ENCODE measurements at regions not wholly inside any gene's neighbourhood (a gene's known extent, or its start where the extent isn't known, plus 50 kb on each side); places are given as distances from the start of the nearest gene placed in this dataset.
"Not testable (repeated sequence)": the region's sequence is repeated elsewhere in the genome, so short reads cannot be mapped to it uniquely, and the experiment has no call there.

DNA sequence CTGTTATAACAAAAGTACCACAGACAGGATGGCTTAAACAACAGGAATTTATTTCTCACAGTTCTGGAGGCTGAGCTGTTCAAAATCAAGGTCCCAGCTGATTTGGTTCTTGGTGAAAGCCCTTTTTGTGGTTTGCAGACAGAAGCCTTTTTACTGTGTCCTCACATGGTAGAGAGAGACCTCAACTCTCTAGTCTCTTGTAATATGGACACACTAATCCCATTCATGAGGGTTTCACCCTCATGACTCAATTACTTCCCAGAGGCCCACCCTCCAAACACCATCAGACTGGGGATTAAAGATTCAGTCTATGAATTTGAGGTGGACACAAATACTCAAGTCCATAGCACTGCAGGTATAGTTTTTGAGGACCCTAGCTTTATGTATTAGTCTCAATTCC lies 97.3 kb upstream of the WIPF3 start:
- H2BK5ac ChIP-seq (ENCODE audit: low read depth, low read length, poor library complexity, severe bottlenecking); H3K4me3 ChIP-seq (ENCODE audit: insufficient read depth in 1 of 2, low read depth in 1 of 2, low read length in 2 of 2); H4K8ac ChIP-seq (ENCODE audit: low read length); H2AFZ ChIP-seq (ENCODE audit: low read depth, low read length); H3K27ac ChIP-seq (ENCODE audit: low read length, poor library complexity, severe bottlenecking); H3K9me3 ChIP-seq (ENCODE audit: control insufficient read depth, low read length); H2BK120ac ChIP-seq (ENCODE audit: low read depth, low read length); H3K27me3 ChIP-seq (ENCODE audit: control insufficient read depth in 1 of 2, insufficient read depth in 1 of 2, low read length in 2 of 2); H3K18ac ChIP-seq (ENCODE audit: low read depth in 1 of 2, low read length in 2 of 2); H2BK15ac ChIP-seq (ENCODE audit: low read depth, poor library complexity, severe bottlenecking); H3K23ac ChIP-seq (ENCODE audit: low read length in 2 of 2); H3K14ac ChIP-seq (ENCODE audit: low read length in 2 of 2); H3K4ac ChIP-seq (ENCODE audit: low read depth in 1 of 2, low read length in 2 of 2); H4K91ac ChIP-seq (ENCODE audit: low read length); H3K79me1 ChIP-seq (replicated peaks; ENCODE audit: low read length, poor library complexity, severe bottlenecking); H2BK12ac ChIP-seq (ENCODE audit: low read length in 2 of 2); H2AK5ac ChIP-seq (ENCODE audit: low read length, severe bottlenecking); H3K9ac ChIP-seq (ENCODE audit: low read length); DNase-seq; H3K4me2 ChIP-seq (ENCODE audit: low read length, poor library complexity, severe bottlenecking); H3K36me3 ChIP-seq (ENCODE audit: control insufficient read depth in 1 of 2, insufficient read depth in 2 of 2, low read depth in 1 of 2, low read length in 2 of 2); H3K4me1 ChIP-seq (ENCODE audit: control insufficient read depth, insufficient read depth, low read depth, low read length): not testable (repeated sequence)

GRCh38 chr7:29723127-29723526 lies 83.2 kb upstream of the WIPF3 start:
- not testable (repeated sequence) for H3K36me3 ChIP-seq (ENCODE audit: control insufficient read depth in 1 of 2, insufficient read depth in 2 of 2, low read depth in 1 of 2, low read length in 2 of 2); H3K4me2 ChIP-seq (ENCODE audit: low read length, poor library complexity, severe bottlenecking); H3K9me3 ChIP-seq (ENCODE audit: control insufficient read depth, low read length); H3K14ac ChIP-seq (ENCODE audit: low read length in 2 of 2); H2AFZ ChIP-seq (ENCODE audit: low read depth, low read length); H3K27me3 ChIP-seq (ENCODE audit: control insufficient read depth in 1 of 2, insufficient read depth in 1 of 2, low read length in 2 of 2); H3K23ac ChIP-seq (ENCODE audit: low read length in 2 of 2); H3K9ac ChIP-seq (ENCODE audit: low read length); H2BK15ac ChIP-seq (ENCODE audit: low read depth, poor library complexity, severe bottlenecking); H3K4ac ChIP-seq (ENCODE audit: low read depth in 1 of 2, low read length in 2 of 2); H4K91ac ChIP-seq (ENCODE audit: low read length); H2BK120ac ChIP-seq (ENCODE audit: low read depth, low read length); H3K79me1 ChIP-seq (replicated peaks; ENCODE audit: low read length, poor library complexity, severe bottlenecking); H2BK12ac ChIP-seq (ENCODE audit: low read length in 2 of 2); H2AK5ac ChIP-seq (ENCODE audit: low read length, severe bottlenecking); H2BK5ac ChIP-seq (ENCODE audit: low read depth, low read length, poor library complexity, severe bottlenecking); H3K18ac ChIP-seq (ENCODE audit: low read depth in 1 of 2, low read length in 2 of 2); H3K4me1 ChIP-seq (ENCODE audit: control insufficient read depth, insufficient read depth, low read depth, low read length); H4K8ac ChIP-seq (ENCODE audit: low read length)
- peak overlapping the region in 1 of 2 experiments; percentile 47 for H3K4me3 ChIP-seq (ENCODE audit: insufficient read depth in 1 of 2, low read depth in 1 of 2, low read length in 2 of 2)
- WGBS, result 0% methylated on average over 5 of the region's 8 CpGs
- peak; percentile 90 for DNase-seq
- peak overlapping the region; percentile 94 for H3K27ac ChIP-seq (ENCODE audit: low read length, poor library complexity, severe bottlenecking)

DNA sequence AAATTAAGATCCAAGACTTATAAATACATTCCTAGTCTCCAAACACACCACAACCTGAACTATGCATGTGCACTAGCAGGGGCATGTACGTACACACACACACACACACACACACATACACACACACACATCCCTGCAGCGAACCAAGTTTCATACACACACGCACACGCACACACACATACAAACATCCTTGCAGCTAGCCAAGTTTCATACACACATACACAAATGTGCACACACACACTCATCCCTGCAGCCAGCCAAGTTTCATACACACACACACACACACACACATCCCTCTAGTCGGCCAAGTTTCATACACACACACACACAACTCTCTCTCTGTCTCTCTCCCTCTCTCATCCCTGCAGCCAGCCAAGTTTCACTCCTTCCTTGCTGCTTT lies 82.7 kb upstream of the WIPF3 start:
- WGBS, result 31% methylated on average over 5 of the region's 5 CpGs

DNA sequence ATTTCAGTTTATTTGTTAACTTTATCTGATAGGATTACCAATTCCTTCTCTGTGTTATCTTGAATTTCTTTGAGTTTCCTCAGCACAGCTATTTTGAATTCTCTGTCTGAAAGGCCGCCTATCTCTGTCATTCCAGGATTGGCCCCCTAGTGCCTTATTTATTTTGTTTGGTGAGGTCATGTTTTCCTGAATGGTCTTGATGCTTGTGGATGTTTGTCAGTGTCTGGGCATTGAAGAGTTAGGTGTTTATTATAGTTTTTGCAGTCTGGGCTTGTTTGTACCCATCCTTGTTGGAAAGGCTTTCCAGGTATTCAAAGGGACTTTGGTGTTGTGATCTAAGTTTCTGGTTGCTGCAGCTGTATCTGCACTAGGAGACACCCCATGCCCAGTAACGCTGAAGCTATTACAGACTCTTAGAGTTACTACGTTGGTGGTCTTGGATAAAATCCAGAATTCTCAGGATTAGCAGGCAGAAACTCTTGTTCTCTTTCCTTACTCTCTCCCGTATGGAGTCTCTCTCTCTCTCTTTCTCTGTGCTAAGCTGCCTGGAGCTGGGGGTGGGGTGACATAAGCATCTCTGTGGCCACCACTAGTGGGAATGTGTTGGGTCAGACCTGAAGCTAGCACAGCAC lies 76.7 kb upstream of the WIPF3 start:
- H4K8ac ChIP-seq (ENCODE audit: low read length); H3K27ac ChIP-seq (ENCODE audit: low read length, poor library complexity, severe bottlenecking); H3K4me3 ChIP-seq (ENCODE audit: insufficient read depth in 1 of 2, low read depth in 1 of 2, low read length in 2 of 2); H2BK5ac ChIP-seq (ENCODE audit: low read depth, low read length, poor library complexity, severe bottlenecking); H2BK120ac ChIP-seq (ENCODE audit: low read depth, low read length); H3K9ac ChIP-seq (ENCODE audit: low read length); H3K4me2 ChIP-seq (ENCODE audit: low read length, poor library complexity, severe bottlenecking); H3K4me1 ChIP-seq (ENCODE audit: control insufficient read depth, insufficient read depth, low read depth, low read length); H2BK15ac ChIP-seq (ENCODE audit: low read depth, poor library complexity, severe bottlenecking); H3K18ac ChIP-seq (ENCODE audit: low read depth in 1 of 2, low read length in 2 of 2); H3K14ac ChIP-seq (ENCODE audit: low read length in 2 of 2); H2BK12ac ChIP-seq (ENCODE audit: low read length in 2 of 2); H3K27me3 ChIP-seq (ENCODE audit: control insufficient read depth in 1 of 2, insufficient read depth in 1 of 2, low read length in 2 of 2); H3K9me3 ChIP-seq (ENCODE audit: control insufficient read depth, low read length); H4K91ac ChIP-seq (ENCODE audit: low read length); H2AFZ ChIP-seq (ENCODE audit: low read depth, low read length); H3K36me3 ChIP-seq (ENCODE audit: control insufficient read depth in 1 of 2, insufficient read depth in 2 of 2, low read depth in 1 of 2, low read length in 2 of 2); H3K4ac ChIP-seq (ENCODE audit: low read depth in 1 of 2, low read length in 2 of 2); H3K79me1 ChIP-seq (replicated peaks; ENCODE audit: low read length, poor library complexity, severe bottlenecking); H3K23ac ChIP-seq (ENCODE audit: low read length in 2 of 2); H2AK5ac ChIP-seq (ENCODE audit: low read length, severe bottlenecking): not testable (repeated sequence)
- WGBS, result 69% methylated on average over 2 of the region's 4 CpGs
- peak; percentile 19 for DNase-seq

More for the DNA sequence above, 82.7 kb upstream of the WIPF3 start:
- H3K9ac ChIP-seq (ENCODE audit: low read length), result peak overlapping the region; percentile 3
- H4K91ac ChIP-seq (ENCODE audit: low read length), result peak overlapping the region; percentile 94
- peak overlapping the region; percentile 94 for H3K27ac ChIP-seq (ENCODE audit: low read length, poor library complexity, severe bottlenecking)
- peak overlapping the region; percentile 64 for H2AK5ac ChIP-seq (ENCODE audit: low read length, severe bottlenecking)
- H3K23ac ChIP-seq (ENCODE audit: low read length in 2 of 2), result peak overlapping the region in 1 of 2 experiments; percentile 48
- H2BK5ac ChIP-seq (ENCODE audit: low read depth, low read length, poor library complexity, severe bottlenecking), result peak overlapping the region; percentile 61
- peaks cover 5% of the 10 kb centered on the region for H3K4me1 ChIP-seq (ENCODE audit: control insufficient read depth, insufficient read depth, low read depth, low read length)
- no peaks in the 10 kb centered on the region for H3K79me1 ChIP-seq (replicated peaks; ENCODE audit: low read length, poor library complexity, severe bottlenecking)
- H4K8ac ChIP-seq (ENCODE audit: low read length), result peak overlapping the region; percentile 19
- peak overlapping the region; percentile 59 for H3K4me2 ChIP-seq (ENCODE audit: low read length, poor library complexity, severe bottlenecking)
- no peak overlapping the region for H3K4ac ChIP-seq (ENCODE audit: low read depth in 1 of 2, low read length in 2 of 2)
- no peak overlapping the region for H2BK120ac ChIP-seq (ENCODE audit: low read depth, low read length)
- peak; percentile 72 for DNase-seq
- no peaks in the 10 kb centered on the region for H3K27me3 ChIP-seq (ENCODE audit: control insufficient read depth in 1 of 2, insufficient read depth in 1 of 2, low read length in 2 of 2)
- peak overlapping the region in 1 of 2 experiments; percentile 47 for H3K4me3 ChIP-seq (ENCODE audit: insufficient read depth in 1 of 2, low read depth in 1 of 2, low read length in 2 of 2)
- H2BK12ac ChIP-seq (ENCODE audit: low read length in 2 of 2), result peak overlapping the region; percentile 37 to 97
- H3K9me3 ChIP-seq (ENCODE audit: control insufficient read depth, low read length), result no peaks in the 10 kb centered on the region
- H2BK15ac ChIP-seq (ENCODE audit: low read depth, poor library complexity, severe bottlenecking), result no peak overlapping the region
- peak overlapping the region; percentile 71 to 89 for H3K18ac ChIP-seq (ENCODE audit: low read depth in 1 of 2, low read length in 2 of 2)
- no peak overlapping the region for H3K14ac ChIP-seq (ENCODE audit: low read length in 2 of 2)
- no peaks in the 10 kb centered on the region for H3K36me3 ChIP-seq (ENCODE audit: control insufficient read depth in 1 of 2, insufficient read depth in 2 of 2, low read depth in 1 of 2, low read length in 2 of 2)
- H2AFZ ChIP-seq (ENCODE audit: low read depth, low read length), result peak overlapping the region; percentile 1

All from mesenchymal stem cell (in vitro differentiated cells and primary cell).